Stimulated activated CD8-positive, alpha-beta memory T cell treated with anti-CD3 and anti-CD28 coated beads, Interleukin-15, amount 100 ng/mL, for 4 hours (primary cell): ENCODE measurements at regions not wholly inside any gene's neighbourhood (a gene's known extent, or its start where the extent isn't known, plus 50 kb on each side); places are given as distances from the start of the nearest gene placed in this dataset.
"Not testable (repeated sequence)": the region's sequence is repeated elsewhere in the genome, so short reads cannot be mapped to it uniquely, and the experiment has no call there.

ENCODE experiments used
- DNase-seq, 2 donors: peaks; one replicate each; pipeline ENCODE4 v3.0.0-alpha.2; 2020; ENCODE audit warnings: low read depth in 2 of 2

GRCh38 chr10:5268743-5269142 lies 72.1 kb downstream of the AKR1C4 start:
- no peak for DNase-seq

- no peak for DNase-seq
Observed at GRCh38 chr10:5269791-5270190, 73.2 kb downstream of the AKR1C4 start.

GRCh38 chr10:5271526-5271925 lies 74.9 kb downstream of the AKR1C4 start:
- no peak for DNase-seq

- no peak for DNase-seq
Observed at GRCh38 chr10:5272065-5272803, 75.6 kb downstream of the AKR1C4 start.

- DNase-seq = no peak
Observed at GRCh38 chr10:5274795-5275194, 78.2 kb downstream of the AKR1C4 start.

- DNase-seq = no peak
Observed at GRCh38 chr10:5281356-5281755, 83.4 kb upstream of the UCN3 start.

- DNase-seq = no peak
Observed at GRCh38 chr10:5282137-5282536, 82.6 kb upstream of the UCN3 start.

- peak in 1 of 2 donors; percentile 20 for DNase-seq
Observed at GRCh38 chr10:5283305-5284158, 81.2 kb upstream of the UCN3 start.

GRCh38 chr10:5284311-5285057 lies 80.3 kb upstream of the UCN3 start:
- DNase-seq = no peak

GRCh38 chr10:5285186-5285585 lies 79.6 kb upstream of the UCN3 start:
- no peak for DNase-seq

GRCh38 chr10:5288359-5288758 lies 76.4 kb upstream of the UCN3 start:
- DNase-seq = no peak

GRCh38 chr10:5289228-5289627 lies 75.5 kb upstream of the UCN3 start:
- DNase-seq = not testable (repeated sequence)

GRCh38 chr10:5291501-5292195 lies 73.1 kb upstream of the UCN3 start:
- peak in 1 of 2 donors; percentile 51 for DNase-seq

GRCh38 chr10:5292196-5292735 lies 72.5 kb upstream of the UCN3 start:
- no peak for DNase-seq

GRCh38 chr10:5292970-5293369 lies 71.8 kb upstream of the UCN3 start:
- not testable (repeated sequence) for DNase-seq

GRCh38 chr10:5293691-5294550 lies 70.8 kb upstream of the UCN3 start:
- peak in 1 of 2 donors; percentile 39 for DNase-seq

GRCh38 chr10:5297466-5297865 lies 67.3 kb upstream of the UCN3 start:
- peak in 1 of 2 donors; percentile 14 for DNase-seq

GRCh38 chr10:5297996-5298395 lies 66.8 kb upstream of the UCN3 start:
- no peak for DNase-seq

GRCh38 chr10:5299950-5300349 lies 64.8 kb upstream of the UCN3 start:
- DNase-seq = no peak

- DNase-seq = no peak
Observed at GRCh38 chr10:5303504-5303903, 61.3 kb upstream of the UCN3 start.
